ENCODE measurements at regions not wholly inside any gene's neighbourhood (a gene's known extent, or its start where the extent isn't known, plus 50 kb on each side); places are given as distances from the start of the nearest gene placed in this dataset.

DNA sequence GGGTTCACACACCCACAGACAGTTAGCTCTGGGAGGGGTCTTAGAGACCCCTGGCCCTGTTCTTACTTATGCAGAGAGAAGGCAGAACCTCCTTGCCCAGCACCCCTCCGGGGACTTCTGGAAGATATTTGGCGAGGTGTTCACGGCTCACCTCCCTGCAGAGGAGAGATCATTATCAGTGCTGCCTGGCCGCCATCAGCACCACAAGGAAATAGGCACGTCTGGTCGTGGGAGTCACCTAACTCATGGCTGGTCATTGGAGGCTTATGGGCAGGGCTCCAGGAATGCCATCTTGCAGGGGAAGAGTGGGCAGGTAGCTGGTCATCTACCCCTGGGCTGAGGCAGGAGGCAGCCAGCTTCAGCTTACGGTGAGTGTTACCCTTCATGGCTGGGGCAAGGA lies 189.4 kb downstream of the RPS24 start:
- Histone ChIP-seq H3K4me3 (ENCODE audit: low read depth, low read length) (no peak overlapping the region), H3K27ac (no peak overlapping the region), H3K36me3 (replicated peaks) (no peaks in the 10 kb centered on the region), H3K27me3 (replicated peaks) (peaks cover 6% of the 10 kb centered on the region)
- TF ChIP-seq, protein P1, sequence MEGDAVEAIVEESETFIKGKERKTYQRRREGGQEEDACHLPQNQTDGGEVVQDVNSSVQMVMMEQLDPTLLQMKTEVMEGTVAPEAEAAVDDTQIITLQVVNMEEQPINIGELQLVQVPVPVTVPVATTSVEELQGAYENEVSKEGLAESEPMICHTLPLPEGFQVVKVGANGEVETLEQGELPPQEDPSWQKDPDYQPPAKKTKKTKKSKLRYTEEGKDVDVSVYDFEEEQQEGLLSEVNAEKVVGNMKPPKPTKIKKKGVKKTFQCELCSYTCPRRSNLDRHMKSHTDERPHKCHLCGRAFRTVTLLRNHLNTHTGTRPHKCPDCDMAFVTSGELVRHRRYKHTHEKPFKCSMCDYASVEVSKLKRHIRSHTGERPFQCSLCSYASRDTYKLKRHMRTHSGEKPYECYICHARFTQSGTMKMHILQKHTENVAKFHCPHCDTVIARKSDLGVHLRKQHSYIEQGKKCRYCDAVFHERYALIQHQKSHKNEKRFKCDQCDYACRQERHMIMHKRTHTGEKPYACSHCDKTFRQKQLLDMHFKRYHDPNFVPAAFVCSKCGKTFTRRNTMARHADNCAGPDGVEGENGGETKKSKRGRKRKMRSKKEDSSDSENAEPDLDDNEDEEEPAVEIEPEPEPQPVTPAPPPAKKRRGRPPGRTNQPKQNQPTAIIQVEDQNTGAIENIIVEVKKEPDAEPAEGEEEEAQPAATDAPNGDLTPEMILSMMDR (IDR thresholded peaks at IDR 0.05; ENCODE audit: low read depth, low read length, missing control alignments): no peak
- no peak for DNase-seq
- in situ Hi-C loops (cut with HindIII; ENCODE audit: low pct_ligation_motif_present, low sequenced_read_pairs): no loop called here

DNA sequence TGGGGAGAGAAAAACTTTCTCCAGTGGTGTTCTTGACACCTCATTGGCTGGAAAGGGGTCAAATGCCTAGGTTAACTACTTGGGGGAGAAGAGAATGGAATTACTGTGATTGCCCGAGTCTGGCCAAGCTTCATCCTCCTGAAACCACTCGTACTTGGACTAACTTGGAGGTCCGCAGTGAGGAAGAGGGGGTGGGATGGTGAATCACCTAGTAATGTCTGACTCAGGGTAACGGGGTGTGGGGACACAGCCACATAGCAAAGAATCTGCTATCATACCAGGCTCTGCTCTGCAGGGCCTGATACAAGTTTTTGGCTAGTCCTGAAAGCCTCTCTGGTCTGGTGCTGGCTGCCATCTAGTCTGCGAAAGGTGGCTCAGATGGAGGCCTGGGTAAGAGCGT lies 190.9 kb downstream of the RPS24 start:
- no peaks in the 10 kb centered on the region for H3K36me3 ChIP-seq (replicated peaks)
- DNase-seq: peak; percentile 25
- H3K27me3 ChIP-seq (replicated peaks): peaks cover 6% of the 10 kb centered on the region
- TF ChIP-seq, protein P1 (IDR thresholded peaks at IDR 0.05; ENCODE audit: low read depth, low read length, missing control alignments): no peak
- H3K27ac ChIP-seq: no peak overlapping the region
- H3K4me3 ChIP-seq (ENCODE audit: low read depth, low read length): no peak overlapping the region
- in situ Hi-C loops (cut with HindIII; ENCODE audit: low pct_ligation_motif_present, low sequenced_read_pairs): no loop called here

DNA sequence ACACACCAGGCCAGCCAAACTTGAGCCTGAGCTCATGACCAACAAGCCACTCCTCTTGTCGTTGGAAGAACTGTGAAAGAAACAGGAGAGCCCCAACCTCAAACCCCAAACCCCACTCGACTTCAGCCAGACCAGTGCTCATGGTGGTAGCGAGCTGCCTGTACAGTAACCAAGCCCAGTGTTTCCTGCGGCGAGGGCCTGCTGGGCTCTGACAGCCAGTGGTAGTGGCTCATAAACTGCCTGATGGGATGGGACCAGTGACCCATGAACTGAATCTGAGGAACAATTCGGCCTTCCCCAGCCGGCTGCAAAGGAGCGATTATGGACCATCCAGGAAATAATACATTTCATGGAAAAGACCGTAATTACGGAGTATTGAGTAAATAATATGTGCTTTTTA lies 191.9 kb downstream of the RPS24 start:
- in situ Hi-C loops (cut with HindIII; ENCODE audit: low pct_ligation_motif_present, low sequenced_read_pairs): no loop called here
- Histone ChIP-seq H3K27ac (no peak overlapping the region), H3K36me3 (replicated peaks) (no peaks in the 10 kb centered on the region), H3K4me3 (ENCODE audit: low read depth, low read length) (no peak overlapping the region), H3K27me3 (replicated peaks) (peaks cover 6% of the 10 kb centered on the region)
- TF ChIP-seq, protein P1 (IDR thresholded peaks at IDR 0.05; ENCODE audit: low read depth, low read length, missing control alignments): no peak
- DNase-seq: no peak

DNA sequence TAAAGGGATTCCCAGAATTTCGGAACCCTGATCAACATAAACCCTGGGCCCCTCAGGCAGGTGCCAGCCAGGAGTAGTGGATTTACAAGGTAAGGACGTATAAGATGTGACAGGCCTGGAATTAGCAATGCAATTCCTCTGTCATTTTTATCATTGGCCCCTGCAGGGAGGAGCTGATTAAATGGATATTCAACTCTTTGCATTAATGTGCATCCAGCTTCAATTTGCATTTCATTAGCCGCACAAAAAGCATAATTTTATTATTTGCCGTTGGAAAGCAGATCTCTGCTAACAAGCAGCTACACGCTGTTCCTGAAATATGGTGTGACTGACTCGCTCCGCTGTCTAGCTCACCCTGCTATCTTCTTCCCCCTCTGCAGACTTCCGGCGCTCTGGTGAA lies 195.8 kb downstream of the RPS24 start:
- TF ChIP-seq, protein P1 (IDR thresholded peaks at IDR 0.05; ENCODE audit: low read depth, low read length, missing control alignments): no peak
- in situ Hi-C loops (cut with HindIII; ENCODE audit: low pct_ligation_motif_present, low sequenced_read_pairs): no loop called here
- Histone ChIP-seq H3K36me3 (replicated peaks) (no peaks in the 10 kb centered on the region), H3K4me3 (ENCODE audit: low read depth, low read length) (no peak overlapping the region), H3K27me3 (replicated peaks) (no peaks in the 10 kb centered on the region), H3K27ac (no peak overlapping the region)
- DNase-seq: no peak

DNA sequence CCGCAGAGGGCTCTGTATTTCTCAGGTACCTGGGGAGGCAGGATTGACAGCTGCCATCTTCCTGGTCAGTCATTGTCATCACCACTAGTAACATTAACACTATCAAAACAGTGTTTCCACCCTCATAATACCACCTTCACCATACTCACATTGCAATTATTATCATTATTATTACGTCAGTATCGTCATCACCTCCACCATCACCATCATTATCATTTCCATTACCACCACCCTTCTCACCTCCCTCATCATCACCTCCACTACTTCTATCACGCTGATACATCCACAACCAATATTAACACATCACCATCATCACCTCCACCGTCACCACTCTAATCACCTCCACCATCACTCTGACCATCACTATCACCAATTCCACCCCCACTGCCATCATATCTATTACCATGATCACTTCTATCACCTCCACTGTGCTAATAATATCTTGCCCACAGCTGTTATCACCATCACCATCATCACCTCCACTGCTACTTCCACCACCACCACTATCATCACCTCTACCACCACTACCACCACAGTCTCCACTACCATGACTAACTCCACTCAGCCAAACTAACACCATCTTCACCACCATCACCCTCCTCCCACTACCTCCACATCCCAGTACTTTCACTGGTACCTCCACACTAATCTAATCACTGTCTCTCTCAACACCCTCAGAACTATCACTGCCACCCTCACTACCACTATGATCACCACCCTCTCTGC lies 196.4 kb downstream of the RPS24 start:
- DNase-seq: no peak
- Histone ChIP-seq H3K36me3 (replicated peaks) (no peaks in the 10 kb centered on the region), H3K4me3 (ENCODE audit: low read depth, low read length) (no peak overlapping the region), H3K27ac (no peak overlapping the region), H3K27me3 (replicated peaks) (no peaks in the 10 kb centered on the region)
- in situ Hi-C loops (cut with HindIII; ENCODE audit: low pct_ligation_motif_present, low sequenced_read_pairs): no loop called here
- TF ChIP-seq, protein P1 (IDR thresholded peaks at IDR 0.05; ENCODE audit: low read depth, low read length, missing control alignments): no peak

DNA sequence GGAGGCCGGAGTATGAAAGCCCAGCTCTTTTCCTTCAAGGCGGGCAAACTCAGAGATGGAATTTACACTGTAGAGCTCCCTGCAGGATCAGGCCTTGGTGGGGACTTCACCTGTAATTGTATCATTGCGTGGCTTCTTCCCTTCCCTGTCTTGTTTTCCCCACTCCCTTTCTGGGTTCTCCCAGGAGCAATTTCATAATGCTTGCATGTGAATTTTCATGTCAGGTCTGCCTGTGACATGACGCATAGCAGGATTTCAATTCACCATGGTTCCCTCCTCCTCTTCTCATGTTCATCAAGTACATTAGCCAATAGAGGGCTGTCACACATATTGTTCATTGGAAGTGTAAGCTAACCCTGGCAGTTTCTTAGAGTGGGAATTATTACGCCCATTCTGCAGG lies 197.7 kb downstream of the RPS24 start:
- H3K36me3 ChIP-seq (replicated peaks): no peaks in the 10 kb centered on the region
- TF ChIP-seq, protein P1 (IDR thresholded peaks at IDR 0.05; ENCODE audit: low read depth, low read length, missing control alignments): no peak
- DNase-seq: no peak
- H3K4me3 ChIP-seq (ENCODE audit: low read depth, low read length): no peak overlapping the region
- no peak overlapping the region for H3K27ac ChIP-seq
- in situ Hi-C loops (cut with HindIII; ENCODE audit: low pct_ligation_motif_present, low sequenced_read_pairs): no loop called here
- H3K27me3 ChIP-seq (replicated peaks): no peaks in the 10 kb centered on the region

All from brain microvascular endothelial cell (primary cell).